ENCODE measurements at regions not wholly inside any gene's neighbourhood (a gene's known extent, or its start where the extent isn't known, plus 50 kb on each side); places are given as distances from the start of the nearest gene placed in this dataset.

DNA sequence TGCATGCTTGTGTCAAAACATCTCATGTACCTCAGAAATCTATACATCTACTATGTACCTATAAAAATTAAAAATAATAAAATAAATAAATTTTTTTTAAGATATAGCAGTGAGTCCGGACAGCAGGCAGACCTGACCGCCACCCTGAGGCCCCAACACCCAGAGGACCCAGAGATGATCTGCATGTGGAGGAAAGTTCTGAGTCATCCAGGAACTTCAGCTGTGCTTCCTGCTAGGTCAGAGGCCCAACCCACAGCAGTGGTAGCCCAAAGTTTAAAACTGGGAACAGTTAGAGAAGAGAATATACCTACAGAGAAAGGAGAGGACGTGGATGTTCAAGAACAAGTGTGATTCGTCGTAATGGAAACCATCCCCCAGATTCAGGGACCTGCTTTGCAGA, 683.7 kb upstream of the NRP1 start:
- TF ChIP-seq, protein P1, sequence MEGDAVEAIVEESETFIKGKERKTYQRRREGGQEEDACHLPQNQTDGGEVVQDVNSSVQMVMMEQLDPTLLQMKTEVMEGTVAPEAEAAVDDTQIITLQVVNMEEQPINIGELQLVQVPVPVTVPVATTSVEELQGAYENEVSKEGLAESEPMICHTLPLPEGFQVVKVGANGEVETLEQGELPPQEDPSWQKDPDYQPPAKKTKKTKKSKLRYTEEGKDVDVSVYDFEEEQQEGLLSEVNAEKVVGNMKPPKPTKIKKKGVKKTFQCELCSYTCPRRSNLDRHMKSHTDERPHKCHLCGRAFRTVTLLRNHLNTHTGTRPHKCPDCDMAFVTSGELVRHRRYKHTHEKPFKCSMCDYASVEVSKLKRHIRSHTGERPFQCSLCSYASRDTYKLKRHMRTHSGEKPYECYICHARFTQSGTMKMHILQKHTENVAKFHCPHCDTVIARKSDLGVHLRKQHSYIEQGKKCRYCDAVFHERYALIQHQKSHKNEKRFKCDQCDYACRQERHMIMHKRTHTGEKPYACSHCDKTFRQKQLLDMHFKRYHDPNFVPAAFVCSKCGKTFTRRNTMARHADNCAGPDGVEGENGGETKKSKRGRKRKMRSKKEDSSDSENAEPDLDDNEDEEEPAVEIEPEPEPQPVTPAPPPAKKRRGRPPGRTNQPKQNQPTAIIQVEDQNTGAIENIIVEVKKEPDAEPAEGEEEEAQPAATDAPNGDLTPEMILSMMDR (IDR thresholded peaks at IDR 0.05): no peak
- no peak for TF ChIP-seq POLR2A (IDR thresholded peaks at IDR 0.05)
